GM18909 (cell line): ENCODE measurements at regions not wholly inside any gene's neighbourhood (a gene's known extent, or its start where the extent isn't known, plus 50 kb on each side); places are given as distances from the start of the nearest gene placed in this dataset.

Experiments used
- ATAC-seq: cut with Tn5 transposase; IDR thresholded peaks from one replicate; pipeline ENCODE4 v1.9.1; 2021; ENCODE audit warnings: mild to moderate bottlenecking; ENCODE audit not compliant: unreplicated experiment, poor library complexity

DNA sequence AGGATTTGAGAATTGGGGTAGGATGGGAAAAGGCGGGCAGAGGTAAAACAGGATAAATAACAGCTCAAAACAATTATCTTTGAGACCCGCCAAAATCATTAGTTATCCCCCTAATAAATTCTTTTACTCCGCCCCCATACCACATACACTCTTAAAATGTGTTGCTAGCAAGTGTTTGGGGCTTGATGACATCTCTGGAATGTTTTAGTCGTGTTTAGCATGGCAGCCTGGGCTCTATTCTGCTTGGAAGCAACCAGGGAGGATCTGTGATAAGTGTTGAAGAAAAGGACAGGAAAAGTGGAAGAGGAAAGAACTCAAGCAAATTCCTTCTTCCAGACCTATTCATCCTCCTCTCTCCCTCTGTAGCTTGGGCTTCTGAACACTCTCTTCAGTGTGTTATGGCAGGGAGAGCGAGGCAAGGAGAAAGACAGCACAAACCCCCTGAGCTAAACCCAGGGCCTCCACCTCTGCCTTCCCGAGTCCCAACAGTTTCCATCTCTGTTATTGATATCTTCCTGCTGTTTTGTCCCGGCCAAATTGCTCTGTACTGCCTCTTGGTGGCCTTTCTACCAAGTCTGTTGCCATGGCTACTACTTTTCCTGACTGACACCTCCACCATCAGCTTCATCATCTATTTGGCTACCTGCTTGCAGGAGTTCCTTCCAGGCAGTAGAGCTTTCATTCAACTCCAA is 135.8 kb downstream of the RPL22L1 start:
- ATAC-seq: no peak

DNA sequence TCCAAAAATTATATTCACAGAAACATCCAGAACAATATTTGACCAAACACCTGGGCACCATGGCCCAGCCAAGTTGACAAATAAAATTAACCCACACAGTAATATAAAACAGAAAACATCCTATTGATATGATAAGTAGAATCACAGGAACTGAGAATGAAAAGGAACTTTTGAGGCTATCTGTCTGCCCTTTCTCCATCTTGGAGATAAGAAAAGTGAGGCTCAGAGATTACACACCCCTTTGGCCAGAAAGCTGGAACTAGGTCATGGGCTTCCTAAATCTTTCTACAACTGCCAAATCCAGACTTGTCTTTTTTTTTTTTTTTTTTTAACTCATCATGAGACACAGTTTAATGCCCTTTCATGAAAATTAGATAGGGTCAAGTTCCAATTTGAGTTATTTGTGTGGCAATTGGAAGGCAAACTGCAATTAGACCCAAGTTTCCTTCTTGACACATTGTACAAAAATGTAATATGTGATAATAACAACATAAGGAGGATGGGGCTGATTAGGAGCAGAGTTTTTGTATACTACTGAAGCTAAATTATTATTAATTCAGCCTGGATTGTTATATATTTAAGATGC is 137.2 kb downstream of the RPL22L1 start:
- no peak for ATAC-seq

DNA sequence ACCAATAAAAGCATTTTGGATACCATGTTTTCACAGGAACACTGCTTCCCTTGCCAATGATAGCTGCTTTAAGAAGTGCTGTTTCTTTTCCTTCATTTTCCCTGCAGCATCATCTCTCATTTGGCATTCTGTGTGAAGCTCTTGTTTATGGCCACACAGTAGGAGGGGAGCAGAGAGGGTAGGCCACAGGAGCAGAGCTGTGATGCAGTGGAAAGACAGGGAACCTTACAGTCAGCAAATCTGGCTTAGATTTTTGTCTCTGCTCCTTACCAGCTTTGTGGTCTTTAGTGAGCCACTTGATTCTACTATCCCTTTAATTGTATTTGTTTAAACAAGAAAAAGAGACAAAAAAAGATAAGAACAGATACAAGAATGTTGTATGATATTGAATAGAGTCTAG is 138.7 kb downstream of the RPL22L1 start:
- no peak for ATAC-seq

DNA sequence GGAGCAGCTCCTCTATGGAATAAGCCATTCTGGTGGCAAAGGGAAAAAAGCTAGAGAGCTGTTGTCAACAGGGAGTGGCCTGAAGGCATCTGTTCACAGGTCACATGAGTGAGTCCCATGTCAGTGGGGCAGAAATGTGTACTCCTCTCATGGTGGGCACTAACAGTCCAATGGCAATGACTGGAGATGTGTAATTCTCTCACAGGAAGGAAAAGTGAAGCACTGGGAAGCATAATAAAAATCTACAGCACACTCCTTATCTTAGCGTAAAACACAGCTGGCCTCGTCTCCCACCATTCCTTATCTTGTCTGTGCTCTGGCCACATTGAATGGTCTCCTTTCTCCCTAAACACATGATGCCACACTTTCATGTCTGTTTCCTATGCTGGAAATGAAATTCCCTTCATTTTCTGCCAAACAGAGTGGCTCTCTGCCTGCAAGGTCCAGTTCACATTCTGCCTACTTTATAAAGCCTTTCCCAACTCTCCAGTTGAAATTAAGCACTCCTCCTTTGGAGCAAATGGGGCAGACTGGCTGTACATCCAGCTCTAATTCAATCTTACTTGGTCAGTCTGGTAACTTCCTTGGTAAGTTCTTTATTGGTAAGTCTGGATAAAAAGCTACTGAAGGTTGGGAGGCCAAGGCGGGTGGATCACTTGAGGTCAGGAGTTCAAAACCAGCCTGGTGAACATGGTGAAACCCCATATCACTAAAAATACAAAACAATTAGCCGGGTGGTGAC is 139.8 kb downstream of the RPL22L1 start:
- no peak for ATAC-seq

DNA sequence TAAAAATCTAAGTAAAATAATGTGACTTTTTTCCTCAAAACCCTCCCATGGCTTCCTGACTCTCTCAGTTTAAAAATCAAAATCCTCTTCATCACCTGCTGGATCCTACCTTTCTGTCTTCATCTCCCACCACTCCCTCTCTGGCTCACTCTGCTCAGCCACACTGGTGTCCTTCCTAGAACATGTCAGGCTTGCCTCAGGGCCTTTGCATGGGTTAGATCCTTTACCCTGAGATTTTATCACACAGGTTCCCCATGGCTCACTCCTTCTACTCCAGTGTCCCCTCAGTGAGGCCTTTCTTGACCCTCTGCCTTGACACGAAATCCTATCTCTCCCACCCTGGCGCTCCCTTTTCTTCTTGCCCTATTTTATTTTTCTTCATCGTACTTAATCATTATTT is 141.8 kb downstream of the RPL22L1 start:
- no peak for ATAC-seq

DNA sequence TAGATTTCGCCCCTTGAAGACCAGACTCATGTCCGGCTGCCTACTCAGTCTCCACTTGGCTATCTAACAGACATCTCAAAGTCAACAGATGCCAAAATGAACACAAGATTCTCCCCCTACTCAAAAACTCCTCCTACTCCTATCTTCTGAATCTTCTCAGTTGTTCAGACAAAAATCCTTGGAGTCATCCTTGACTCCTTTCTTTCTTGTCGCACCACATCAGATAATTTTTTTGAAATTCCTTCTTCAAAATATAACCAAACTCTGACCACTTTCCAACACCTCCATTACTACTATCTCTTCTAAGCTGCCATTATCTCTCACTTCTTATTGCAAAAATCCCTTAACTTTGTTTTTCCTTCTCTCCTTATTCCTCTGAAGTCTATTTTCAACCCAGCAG is 141.9 kb upstream of the SLC7A14 start:
- ATAC-seq: no peak

DNA sequence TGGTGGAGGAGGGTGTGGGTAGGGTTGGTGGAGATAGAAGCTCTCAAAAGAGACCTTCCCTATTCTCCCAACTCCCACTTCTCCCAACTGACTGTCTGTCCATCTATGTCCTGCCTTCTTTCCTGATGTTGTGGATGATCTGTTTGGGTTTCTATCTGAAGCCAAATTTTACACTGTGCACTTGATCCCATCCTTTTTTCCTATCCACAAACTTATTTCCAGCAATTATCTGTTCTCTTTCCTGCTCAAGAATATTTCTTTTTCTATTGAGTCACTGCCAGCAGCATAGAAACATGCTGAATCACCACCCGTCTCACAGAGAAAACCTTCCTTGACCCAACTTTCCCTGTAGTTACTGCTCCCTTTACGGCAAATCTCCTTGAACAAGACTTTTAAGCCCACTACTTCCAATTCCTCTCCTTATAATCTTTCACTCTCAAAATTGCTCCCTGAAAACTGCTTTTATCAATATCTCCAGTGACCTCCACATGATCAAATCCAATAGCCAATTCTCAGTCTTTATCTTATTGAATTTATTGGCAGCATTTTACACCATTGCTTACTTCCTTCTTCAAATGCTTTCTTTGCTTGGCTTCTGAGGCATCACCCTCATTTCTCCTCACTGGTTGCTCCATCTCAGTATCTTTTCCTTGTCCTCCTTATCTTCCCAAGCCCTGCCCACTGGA is 141.2 kb upstream of the SLC7A14 start:
- no peak for ATAC-seq

DNA sequence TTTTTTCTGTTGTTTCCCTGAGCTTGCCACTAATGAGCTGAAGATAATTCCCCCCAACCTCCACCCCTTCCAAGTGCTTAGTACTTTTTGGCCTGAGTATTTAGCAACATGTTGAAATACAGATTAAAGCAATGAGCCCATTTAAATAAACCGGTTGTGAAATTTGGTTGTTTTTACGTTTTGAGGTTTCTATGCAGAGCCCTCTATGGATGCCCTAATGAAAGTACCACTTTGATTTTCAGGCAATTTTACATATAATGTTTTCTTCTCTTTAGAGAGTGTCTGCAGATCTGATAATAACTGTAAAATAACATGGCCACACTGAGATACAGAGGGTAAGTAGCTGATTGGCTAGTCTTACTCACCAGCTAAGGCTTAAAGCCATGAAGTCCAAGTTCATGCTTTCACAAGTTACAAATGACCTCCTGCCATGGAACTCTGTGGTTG is 139.4 kb upstream of the SLC7A14 start:
- no peak for ATAC-seq

DNA sequence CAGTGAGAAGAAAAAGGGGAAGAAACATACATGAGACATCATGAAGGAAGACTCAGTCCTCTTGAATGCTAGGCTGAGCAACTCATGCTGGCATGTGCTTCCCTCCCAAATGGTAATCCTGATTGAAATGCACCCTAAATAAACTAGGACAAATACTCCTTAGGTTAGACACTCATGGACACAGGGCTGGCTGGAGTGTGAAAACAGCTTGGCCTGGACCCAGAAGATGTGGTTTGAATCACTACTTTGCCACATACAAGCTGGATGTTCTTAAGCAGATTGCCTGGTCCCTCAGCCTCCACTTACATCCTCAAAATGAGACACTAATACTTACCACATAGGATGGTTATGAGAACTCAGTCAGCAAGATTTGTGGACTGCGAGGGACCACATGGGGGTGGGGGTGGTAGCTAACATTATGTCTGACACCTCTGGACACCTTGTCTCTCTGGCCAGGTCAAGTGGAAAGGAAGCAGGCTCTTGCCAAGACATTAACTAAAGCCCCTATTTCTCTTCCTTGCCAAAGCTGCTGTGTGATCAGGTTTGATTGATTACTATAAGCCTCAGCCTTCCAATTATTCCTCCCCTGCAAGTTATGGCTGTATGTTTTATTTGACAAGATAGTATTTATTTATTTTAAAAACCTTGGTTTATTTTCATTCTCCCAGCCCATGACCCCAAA is 138.9 kb upstream of the SLC7A14 start:
- ATAC-seq: no peak

DNA sequence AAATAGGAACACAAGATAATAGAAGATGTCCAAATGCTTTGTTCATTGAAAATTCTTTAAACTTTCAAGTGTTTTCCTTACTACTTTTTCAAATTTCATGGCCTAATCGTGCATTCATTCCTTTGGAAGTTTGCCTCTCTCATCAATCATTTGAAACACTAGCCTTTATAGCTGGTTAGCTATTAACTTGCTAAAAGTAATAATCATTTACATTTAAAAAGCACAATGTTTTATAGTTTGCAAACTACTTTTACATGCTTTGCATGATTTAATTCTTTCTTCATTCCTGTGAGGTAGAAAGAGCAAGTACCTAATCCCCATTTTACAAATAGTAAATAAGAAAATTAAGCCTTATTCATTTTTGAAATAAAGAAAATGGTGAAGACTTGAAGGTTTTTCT is 137.4 kb upstream of the SLC7A14 start:
- no peak for ATAC-seq

DNA sequence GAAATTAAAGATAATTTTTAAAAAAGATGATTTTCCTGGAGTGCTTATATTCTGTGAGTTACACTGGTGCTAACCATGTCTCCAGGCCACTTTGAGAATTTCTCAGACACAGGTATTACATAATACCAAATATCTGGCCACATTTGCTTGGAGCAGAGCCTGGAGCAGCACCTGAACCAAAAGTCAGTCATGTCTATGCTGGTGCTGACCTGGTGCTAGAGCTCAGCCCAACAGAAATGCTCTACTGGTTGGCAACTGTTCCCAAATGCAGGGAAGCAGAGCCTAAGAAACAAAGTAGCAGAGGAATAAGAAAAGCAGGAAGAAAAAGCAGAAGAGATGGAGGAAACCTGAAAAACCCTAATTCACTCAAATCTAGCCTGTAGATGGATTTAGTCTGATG is 135.7 kb upstream of the SLC7A14 start:
- ATAC-seq: no peak

DNA sequence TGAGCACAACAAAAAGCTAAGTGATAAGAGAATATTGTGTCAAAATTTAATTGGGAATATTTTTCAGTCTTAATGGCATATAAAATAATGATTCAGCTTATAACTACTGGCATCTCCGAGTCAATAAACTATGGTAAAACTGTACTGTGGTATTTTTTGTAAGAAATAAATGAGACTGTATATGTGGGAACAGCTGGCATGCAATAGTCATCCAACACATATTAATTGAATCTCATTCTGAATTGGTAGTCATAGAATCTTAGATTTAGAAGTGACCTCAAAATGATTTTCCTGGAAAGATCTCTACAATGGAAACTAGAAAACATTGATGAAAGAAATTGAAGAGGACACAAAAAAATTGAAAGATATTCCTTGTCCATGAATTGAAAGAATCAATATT is 133.4 kb upstream of the SLC7A14 start:
- no peak for ATAC-seq

DNA sequence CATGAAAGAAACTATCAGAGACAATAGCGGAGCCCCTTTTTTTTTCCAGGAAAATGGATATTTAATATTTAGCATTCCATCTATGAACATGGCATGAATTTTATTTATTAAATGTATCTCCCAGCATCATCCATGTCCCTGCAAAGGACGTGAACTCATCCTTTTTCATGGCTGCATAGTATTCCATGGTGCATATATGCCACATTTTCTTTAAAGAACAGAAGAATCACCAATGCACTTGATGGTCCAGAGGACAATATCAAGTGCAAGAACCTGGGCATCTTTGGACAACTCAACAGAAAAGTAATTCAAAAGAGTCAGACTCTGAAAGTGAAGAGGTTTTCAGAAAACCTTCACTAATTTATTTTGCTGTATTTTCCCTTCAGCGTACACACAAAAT is 133.0 kb upstream of the SLC7A14 start:
- ATAC-seq: no peak

DNA sequence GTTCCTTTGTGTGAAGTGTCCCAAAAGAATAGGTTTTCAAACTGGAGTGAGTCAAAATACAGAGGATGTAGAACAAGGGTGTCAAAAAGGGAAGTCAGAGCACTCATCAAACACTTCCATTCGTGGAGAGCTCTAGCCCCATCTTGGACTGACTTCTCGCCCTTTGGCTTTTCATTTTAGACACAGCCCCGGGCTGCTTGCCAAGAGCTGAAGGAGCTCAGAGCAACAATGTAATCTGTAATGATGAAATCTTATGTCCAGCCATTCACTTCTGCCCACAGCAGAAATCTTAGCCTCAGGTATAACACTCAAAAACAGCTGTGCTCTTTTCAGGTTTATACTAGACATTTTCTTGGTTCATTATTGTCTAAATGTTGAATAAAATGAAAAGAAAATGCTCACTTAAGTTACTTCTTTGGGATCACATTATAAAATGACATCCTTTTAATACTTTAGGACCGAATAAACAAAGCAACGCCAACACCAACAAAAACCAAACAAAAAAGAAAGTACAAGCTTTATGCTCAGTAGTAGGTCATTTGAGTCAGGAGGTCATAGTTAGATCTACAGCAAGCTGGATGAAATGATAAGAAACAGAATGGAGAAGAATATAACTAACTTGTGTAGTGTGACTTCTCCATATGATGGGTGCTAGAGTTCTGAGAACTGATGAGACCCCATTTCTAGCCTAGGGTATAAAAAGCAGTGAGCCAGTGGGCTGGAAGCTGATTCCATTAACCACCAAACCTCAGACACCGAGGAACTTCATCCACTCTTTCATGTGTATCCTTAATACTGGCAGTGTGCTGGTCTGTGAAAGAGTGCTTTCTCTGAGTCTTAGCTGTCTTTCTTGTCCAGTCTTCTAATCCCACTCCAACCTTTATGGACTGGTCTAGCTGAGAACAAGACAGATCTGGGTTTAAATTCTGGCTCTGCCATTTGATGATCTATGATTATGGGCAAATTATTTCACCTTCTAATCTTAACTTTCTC is 131.8 kb upstream of the SLC7A14 start:
- ATAC-seq: no peak

DNA sequence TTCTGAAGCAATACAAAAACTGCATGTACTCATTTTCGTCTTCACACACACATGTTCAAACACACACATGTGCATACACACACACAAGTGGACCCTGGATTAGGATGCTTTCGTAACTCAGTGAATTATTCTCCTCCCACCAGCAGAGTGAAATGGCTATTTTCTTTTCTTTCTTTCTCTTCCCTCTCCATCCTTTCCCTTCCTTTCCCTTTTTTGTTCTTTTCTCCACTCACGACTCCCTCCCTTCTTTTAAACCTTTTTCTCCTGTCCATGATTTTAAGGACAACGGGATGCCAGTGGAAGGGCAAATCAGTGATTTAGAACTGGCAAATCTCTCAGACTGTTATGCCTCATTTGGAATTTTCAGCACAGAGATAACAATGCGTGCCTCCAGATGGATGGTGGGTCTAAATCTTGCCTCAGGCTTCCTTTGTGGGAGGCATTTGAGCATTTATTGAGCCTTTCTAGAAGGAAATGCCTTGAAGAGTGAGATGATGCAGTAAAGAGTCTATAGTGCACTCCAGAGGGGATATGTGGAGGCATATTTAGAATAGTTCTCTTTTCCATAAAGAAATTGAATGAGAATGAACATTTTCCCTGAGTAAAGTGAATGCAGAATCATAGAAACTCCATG is 130.4 kb upstream of the SLC7A14 start:
- ATAC-seq: no peak

DNA sequence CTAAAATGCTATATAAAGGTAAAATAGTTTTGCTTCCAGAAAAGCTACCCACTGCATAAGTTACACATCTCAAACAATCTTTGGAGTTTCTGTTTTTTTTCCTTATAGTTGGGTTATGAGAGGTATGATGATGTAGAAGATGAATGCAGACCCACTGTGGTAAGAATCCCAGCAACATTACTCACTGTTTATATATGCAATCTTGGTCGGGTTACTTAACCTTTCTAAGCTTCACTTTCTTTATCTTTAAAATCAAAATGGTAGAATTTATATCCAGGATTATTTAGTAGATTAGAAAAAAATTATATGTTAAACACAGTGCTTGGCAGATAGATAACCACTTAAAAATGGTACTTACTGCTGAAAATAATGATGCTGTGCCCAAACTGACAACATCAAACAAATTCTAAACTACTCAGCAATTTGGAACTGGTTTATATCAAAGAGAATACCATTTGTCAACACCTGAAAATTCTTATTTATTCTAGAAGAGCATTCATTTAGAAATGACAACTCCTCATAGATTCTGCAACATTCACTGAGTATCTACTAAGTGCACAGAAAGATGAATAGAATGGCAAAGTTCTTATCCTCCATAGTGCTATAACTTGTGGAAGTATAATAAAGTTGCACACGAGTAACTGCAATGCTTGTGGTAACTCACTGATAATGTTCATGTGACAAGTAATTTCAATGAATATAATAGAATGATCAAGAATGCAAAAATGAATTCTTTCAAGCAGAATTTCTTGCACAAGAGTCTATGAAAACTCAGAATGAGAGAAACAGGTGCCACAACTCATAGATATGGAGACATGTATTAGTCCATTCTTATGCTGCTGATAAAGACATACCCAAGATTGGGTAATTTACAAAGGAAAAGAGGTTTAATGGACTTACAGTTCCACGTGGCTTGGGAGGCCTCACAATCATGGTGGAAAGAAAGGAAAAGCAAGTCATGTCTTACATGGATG is 129.0 kb upstream of the SLC7A14 start:
- no peak for ATAC-seq

DNA sequence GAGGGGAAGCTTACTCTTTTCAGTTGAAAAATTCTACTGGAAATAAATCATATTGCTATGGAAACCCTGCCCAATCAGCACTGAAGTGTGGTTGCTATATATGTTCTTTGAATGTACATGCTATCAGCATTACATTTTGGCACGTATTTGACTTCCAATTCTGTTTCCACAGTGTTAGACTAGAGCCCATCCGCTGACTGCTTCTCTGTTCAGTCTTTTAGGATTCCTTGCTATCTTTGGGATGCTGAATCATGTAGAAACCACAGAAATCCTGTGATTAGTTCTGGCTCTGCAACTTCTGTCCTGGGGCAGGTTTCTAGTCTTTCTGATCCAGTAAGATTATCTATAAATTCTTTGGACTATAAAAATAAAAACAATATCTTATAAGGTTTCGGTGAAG is 128.2 kb upstream of the SLC7A14 start:
- ATAC-seq: no peak

DNA sequence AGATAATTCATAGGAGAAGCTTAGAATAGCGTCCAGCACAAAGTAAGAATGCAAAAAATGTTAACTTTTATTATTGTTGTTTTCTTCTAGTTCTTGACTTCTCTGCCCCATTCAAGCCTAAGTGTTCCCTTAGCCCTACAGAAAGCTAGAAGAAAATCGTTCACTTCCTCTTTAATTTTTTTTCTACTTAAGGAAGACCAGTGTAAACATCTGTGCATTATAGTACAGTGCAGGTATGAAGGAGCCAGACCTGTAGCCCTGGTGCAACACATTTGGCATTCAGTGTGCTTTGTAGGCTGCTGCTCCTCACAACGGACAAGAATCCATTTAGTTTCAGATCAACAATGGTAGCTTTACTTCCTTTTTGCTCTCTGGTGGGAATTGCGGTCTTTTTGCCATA is 127.8 kb upstream of the SLC7A14 start:
- ATAC-seq: no peak
